ENCODE measurements at regions not wholly inside any gene's neighbourhood (a gene's known extent, or its start where the extent isn't known, plus 50 kb on each side); places are given as distances from the start of the nearest gene placed in this dataset.
"Not testable (repeated sequence)": the region's sequence is repeated elsewhere in the genome, so short reads cannot be mapped to it uniquely, and the experiment has no call there.

DNA sequence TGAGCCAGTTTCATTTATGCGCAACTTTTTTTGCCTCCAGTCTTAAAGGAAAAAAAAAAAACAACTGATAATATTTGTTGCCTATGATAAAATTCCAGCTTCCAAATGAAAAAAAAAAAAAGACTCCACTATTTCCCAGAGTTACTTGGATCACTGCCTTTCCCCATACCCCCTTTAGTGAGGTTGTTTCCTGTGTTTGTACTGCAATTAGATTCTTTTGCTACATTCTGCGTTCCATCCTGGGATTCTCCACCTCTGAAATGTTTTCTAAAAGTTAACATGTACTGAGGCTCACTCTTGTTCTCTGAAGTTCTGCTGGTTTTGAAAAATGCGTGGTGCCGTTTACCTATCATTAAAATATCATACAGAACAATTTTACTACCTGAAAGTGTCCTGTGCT, 72.0 kb upstream of the NUTM2F start:
- TF ChIP-seq CTCF (conservative IDR thresholded peaks at IDR 0.05; ENCODE audit: low read depth, low read length); CEBPB (IDR thresholded peaks at IDR 0.05; ENCODE audit: low read depth, low read length); POLR2A (IDR thresholded peaks at IDR 0.05; ENCODE audit: low read depth, low read length); CHD1 (IDR thresholded peaks at IDR 0.05; ENCODE audit: low read depth, low read length): not testable (repeated sequence)

All from IMR-90 (cell line).